Stimulated activated CD4-positive, alpha-beta T cell treated with anti-CD3 and anti-CD28 coated beads, Interleukin-2, amount 100 ng/mL, for 4 hours (primary cell): ENCODE measurements at regions not wholly inside any gene's neighbourhood (a gene's known extent, or its start where the extent isn't known, plus 50 kb on each side); places are given as distances from the start of the nearest gene placed in this dataset.
"Not testable (repeated sequence)": the region's sequence is repeated elsewhere in the genome, so short reads cannot be mapped to it uniquely, and the experiment has no call there.

ENCODE experiments used
- DNase-seq: peaks from one replicate; pipeline ENCODE4 v3.0.0-alpha.2; 2020; ENCODE audit warnings: low read depth

GRCh38 chr16:88245241-88246081, 137.3 kb upstream of the ZNF469 start:
- DNase-seq: not testable (repeated sequence)

GRCh38 chr16:88246955-88247582, 135.7 kb upstream of the ZNF469 start:
- DNase-seq: not testable (repeated sequence)

GRCh38 chr16:88247583-88247966, 135.2 kb upstream of the ZNF469 start:
- not testable (repeated sequence) for DNase-seq

GRCh38 chr16:88248761-88249160, 134.0 kb upstream of the ZNF469 start:
- not testable (repeated sequence) for DNase-seq

GRCh38 chr16:88250381-88250780, 132.4 kb upstream of the ZNF469 start:
- DNase-seq: not testable (repeated sequence)

- not testable (repeated sequence) for DNase-seq
These were observed 130.5 kb upstream of the ZNF469 start for GRCh38 chr16:88252057-88252794.

GRCh38 chr16:88258141-88258540, 124.6 kb upstream of the ZNF469 start:
- DNase-seq: not testable (repeated sequence)

GRCh38 chr16:88258764-88259525, 123.8 kb upstream of the ZNF469 start:
- not testable (repeated sequence) for DNase-seq

GRCh38 chr16:88259538-88259937, 123.2 kb upstream of the ZNF469 start:
- DNase-seq: not testable (repeated sequence)

GRCh38 chr16:88260146-88260545, 122.6 kb upstream of the ZNF469 start:
- not testable (repeated sequence) for DNase-seq

- not testable (repeated sequence) for DNase-seq
These were observed 121.7 kb upstream of the ZNF469 start for GRCh38 chr16:88260881-88261665.

- DNase-seq: not testable (repeated sequence)
These were observed 120.7 kb upstream of the ZNF469 start for GRCh38 chr16:88261814-88262605.

- not testable (repeated sequence) for DNase-seq
These were observed 119.7 kb upstream of the ZNF469 start for GRCh38 chr16:88262858-88263563.

- not testable (repeated sequence) for DNase-seq
These were observed 119.0 kb upstream of the ZNF469 start for GRCh38 chr16:88263681-88264287.

- peak; percentile 7 for DNase-seq
These were observed 118.0 kb upstream of the ZNF469 start for GRCh38 chr16:88264641-88265285.

GRCh38 chr16:88265286-88265938, 117.3 kb upstream of the ZNF469 start:
- not testable (repeated sequence) for DNase-seq

GRCh38 chr16:88266036-88266435, 116.7 kb upstream of the ZNF469 start:
- DNase-seq: not testable (repeated sequence)
